NCI-H1930 (cell line): ENCODE measurements at regions not wholly inside any gene's neighbourhood (a gene's known extent, or its start where the extent isn't known, plus 50 kb on each side); places are given as distances from the start of the nearest gene placed in this dataset.

Source experiments
- DNase-seq, 2 experiments: peaks; one replicate each; lab custom pipeline; 2025; lab: John Stamatoyannopoulos, UW

DNA sequence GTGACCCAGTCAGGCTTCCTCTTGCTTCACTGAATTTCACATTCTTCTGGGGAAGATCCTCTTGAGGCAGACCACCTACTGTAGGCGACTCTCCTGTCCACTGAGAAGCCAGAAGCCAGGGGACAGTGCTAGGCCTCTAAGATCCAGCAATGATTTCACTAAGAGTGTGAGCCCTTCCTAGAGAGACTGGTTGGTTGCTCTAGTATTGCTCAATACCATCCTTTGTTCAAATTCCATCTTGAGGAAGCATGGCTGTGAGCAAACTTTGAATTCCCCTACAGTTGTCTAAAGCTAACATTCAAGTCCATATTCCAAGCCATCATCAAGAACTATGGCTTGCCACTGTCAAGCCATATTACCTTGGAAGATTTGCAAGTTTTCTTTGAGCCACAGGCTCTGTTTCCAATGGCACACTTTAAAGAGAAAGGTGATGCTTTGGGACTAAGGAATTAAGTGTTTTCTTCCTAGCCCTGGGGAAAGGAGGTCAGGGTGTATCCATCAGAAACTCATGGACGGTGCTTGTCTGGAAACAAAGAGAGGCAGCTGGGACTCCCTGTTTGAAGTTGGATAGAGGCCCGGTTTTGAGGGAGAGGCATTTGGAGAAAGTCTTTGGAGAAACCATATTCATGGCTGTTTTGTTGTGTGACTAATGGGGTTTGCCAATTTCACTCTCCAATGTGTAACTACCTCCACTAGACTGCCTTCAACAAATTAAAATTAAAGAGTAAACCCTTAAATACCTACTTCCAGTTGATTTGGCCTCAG lies 1217.9 kb downstream of the VRK1 start:
- no peak for DNase-seq

DNA sequence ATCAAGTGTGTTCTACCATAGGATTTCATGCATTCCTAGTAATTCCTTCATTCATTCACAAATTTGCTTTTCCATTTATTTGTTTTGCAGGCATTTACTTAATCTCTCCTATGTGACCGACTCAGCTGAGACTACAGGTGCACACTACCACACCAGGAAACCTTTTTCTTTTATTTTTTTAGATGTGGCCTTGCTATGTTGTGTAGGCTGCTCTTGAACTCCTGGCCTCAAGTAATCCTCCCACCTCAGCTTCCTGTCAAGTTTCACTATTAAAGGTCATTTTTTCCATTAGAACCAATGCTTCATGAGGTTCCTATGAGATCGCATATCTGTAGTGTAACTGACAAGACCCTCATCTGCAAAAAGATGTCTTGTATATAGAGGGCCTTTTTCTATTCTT lies 1218.7 kb downstream of the VRK1 start:
- DNase-seq, result no peak

DNA sequence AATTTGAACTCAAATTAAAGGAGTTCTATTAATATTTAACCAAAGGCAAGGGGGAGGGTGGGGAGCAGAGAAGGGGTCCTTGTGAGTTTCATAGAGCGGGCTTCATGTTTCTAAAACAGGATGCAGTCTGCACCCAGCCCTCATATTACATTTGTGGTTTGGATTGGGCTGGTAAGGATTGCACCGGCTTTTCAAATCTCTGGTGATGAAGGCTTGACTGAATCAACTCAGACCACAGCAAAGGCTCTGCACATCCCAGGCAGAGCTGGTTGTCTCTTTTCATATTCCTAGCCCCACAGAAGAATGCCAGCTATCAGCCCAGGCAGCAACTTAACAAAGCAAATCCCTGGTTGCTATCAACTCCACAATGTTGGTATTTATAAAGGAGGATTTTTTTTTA lies 1221.4 kb downstream of the VRK1 start:
- no peak for DNase-seq

DNA sequence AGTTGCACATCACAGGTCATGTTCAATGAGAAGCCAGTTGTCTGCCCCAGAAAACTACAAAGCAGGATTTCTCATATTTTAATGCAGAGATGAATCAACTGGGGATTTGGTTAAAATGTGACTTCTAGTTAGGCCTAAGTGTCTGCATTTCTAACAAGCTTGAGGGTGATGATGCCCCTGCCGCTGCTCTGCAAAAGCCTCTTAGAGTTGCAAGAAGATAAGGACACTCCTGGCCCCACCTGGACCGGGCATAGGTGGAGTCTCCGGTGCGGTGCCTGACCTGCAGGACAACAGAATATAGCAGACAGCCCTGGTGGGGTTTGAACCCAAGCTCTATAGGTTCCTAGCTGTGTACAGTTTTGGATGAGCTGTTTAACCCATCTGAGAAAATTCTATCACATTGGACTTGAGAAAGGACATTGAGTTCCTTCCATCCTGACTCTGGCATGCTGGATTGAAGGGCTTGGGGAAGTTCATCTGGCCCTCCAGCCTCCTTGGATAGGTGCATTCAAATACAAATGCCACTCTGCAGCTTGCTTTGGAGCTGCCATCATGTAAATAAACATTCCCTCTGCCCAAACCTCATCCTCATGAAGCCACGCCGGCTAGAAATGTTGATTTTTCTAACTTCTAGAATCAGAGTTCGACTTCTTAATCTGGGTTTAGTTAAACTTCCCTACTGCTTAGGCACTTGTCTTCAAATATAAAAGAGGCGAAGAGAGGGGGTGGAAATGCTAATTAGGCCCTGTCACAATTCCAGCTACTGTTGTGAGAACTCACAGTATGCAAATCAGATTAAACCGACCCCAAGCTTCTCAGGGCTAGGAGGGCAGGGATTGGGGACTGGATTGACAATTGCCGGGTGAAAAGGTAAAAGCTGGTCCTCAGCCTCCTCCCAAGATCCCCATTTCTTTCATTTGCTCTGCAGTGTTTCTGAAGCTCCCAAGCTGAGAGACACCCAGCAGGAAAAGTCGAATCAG lies 1225.6 kb downstream of the VRK1 start:
- DNase-seq, result no peak

DNA sequence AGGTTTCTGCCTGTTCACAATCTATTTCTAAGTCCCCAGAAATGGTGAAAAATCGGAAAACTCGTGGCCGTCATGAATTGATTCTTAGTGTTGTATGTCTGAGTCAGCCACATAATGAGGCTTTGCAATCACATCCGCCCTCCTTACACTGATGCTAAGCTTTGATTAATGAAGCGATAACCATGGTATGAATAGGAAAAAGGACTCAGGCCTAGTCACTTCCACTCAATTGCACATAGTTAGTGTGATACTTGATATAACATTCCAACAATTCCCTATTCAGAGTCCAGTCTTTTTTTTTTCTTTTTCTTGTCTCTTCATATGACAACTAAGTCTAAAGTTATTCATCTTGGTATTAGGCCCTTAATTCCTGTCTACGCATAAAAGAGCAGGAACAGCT lies 1231.0 kb downstream of the VRK1 start:
- no peak for DNase-seq

DNA sequence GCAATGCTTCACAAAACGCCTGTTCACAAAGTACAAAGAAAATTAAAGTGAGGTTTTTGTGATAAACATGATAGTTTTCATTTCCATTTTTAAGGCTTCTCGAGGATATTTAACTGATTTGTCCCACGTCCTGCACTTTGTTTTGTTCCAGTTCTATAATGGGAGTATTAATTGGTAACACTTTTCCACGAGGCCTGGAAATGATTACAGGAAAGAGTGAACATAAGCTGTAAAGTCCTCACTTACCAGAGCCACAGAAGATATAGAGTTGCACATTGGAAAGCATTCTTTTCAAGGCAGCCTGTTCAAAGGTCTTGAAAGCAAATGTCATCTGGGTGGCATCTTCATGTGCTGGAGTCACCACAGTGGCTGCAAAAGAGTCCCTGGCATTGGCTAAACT lies 1236.6 kb downstream of the BCL11B start:
- no peak for DNase-seq

DNA sequence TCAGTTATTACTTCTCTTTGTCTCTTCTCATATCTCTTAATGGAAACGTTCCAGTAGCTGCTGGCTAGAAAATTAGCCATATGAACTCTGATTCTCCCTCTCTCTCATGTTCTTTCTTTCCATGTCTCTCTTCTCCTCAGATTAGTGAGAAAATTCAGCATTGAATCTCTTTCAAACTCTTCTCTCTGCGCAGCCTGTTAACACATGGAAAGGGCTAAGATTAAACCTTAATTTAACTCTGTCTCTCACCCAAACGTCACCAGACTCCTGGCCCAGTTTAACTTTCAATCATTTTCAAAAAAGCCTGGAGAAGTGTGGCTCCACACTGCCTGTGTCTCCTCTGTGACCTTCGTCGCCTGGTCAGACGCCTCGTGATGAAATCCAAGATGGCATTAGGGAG lies 1234.2 kb downstream of the BCL11B start:
- DNase-seq, result no peak

DNA sequence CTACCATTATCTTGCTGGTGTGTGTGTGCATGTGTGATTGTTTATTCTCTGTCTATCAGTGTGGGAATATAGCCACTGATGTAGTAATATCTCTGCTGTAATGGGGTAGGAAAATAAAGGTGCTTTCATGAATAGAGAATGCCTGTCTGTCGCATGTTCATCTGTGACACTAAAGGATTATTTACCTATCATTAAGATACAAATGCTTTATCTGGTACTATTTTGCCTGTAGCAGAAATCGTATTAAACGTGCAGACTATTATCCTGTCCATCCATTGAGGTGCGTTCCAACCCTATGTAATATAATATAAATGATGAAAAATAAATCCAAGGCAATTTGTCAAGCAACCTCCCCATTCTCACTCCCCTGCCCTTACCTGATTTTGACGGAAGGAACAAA lies 1215.1 kb downstream of the BCL11B start:
- DNase-seq, result no peak

DNA sequence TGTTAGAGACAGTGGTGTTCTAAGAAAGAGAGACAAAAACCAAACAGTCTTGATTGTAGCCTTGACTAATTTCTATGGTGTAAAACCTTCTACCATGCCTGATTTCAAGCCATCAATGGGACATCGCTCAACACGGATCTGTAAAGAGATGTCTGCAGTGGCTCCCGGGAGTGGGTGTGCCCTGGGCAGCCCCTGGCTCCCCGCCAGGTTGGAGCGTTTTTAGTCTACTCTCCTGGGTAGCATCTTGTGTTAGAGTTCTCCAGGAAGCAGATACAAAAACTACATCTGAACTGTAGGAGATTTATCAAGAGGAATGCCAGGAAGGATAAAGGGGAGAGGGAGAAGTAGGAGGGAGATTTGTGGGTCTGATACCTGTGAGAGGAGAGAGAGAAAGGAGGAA lies 1212.9 kb downstream of the BCL11B start:
- no peak for DNase-seq

DNA sequence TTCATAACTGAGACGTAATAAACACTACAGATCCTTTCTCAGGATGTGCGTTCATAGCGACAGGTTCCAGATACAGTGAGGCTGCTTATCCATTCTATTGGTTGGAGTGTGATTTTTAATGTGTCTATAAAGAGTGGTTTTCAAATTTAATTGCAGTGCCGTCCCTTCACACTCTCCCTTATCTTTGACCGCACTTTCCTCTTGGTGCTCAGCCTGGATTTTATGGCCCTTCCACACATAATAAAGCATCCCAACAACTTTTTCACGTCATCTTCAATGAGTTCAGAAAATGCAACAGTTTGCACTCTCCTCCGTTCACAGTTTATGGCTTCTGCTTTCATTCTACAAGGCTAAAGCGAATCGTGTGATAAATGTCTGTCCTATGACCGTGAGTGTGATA lies 1209.9 kb downstream of the BCL11B start:
- DNase-seq, result no peak

DNA sequence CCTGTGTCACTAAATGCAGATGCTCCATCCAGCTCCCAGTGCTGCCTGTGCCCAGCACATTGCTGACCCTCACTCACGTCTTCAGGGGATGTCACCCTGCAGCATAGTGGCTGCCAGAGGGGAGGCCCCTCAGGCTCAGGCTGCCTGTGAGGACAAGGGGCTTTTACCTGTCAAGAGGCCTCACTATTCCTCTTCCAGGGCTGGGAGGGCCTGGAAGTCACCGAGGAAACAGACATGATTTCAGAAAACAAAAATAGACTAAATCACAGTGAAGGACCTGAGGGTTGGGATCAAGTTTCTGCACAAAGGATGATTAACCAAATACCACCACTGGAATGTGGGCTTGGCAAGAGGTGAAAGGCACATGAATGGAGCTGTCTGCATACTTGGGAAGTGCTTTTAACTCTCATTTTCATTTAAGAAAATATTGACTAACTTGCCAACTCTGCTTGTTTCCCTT lies 1202.3 kb downstream of the BCL11B start:
- DNase-seq, result no peak

DNA sequence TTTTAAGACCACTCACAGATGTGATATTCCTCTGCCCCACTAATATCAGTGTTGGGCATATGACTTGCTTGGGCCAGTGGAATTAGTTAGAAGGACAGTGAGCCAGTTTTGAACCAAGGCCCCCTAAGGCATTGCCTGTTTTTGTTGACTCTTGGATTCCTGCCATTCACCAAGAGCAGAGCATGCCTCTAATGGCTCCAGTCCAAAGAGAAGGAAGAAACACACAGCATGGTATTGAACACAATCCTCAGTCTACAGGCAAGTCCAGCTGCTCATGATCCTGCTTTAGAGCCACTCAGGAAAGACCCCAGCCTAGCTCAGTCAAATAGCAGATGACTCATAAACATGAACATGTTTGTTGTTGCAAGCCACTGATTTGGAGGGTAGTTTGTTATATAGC lies 1201.5 kb downstream of the BCL11B start:
- DNase-seq, result no peak

DNA sequence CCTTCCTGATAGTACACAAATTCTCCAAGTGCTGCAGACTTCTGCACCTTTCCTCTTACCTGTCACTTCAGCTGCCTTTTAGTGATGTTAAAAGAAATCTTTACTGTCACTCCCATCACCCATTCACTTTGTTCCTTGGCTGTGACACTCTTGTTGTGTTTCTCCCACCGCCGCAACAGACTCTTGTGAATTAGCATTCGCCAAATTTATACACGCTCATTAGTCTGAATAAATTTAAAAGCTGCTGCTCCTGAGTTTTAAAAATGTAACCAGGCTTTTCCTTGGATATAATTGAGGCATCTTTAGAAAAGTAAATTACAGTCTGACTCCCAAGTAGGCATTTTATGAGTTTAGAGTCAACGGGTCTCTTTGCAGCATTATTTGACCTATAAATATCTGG lies 1197.9 kb downstream of the BCL11B start:
- DNase-seq, result no peak

DNA sequence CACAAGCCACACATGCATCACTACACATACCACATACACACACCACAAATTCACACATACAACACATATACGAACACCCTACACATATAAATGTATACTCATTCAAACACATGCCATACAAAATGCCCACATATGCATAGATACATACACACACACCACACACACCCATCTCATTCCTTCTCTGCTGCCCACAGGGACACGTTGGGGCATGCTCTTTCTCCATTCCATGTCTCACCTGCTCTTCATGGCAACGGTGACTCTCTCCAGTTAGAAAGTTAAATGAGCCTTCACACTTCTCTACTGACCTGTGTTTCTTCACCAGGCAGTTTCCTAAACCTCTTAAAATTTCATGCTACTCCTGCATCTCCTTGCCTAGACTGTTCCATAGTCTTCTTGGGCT lies 1194.8 kb downstream of the BCL11B start:
- DNase-seq, result no peak

DNA sequence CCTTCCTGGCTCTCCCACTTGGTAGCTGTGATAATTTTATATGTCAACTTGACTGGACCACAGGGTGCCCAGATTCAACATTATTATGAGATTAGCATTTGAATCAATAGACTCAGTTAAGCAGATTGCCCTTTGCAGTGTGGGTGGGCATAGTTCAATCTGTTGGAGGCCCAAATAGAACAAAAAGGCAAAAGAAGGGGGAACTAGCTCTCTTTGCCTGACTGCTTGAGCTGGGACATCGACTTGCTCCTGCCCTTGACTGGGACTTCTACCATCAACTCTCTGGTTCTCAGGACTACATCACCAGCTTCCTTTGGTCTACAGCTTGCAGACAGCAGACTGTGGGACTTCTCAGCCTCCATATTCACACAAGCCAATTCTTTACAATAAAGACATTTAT lies 1189.2 kb downstream of the BCL11B start:
- no peak for DNase-seq

DNA sequence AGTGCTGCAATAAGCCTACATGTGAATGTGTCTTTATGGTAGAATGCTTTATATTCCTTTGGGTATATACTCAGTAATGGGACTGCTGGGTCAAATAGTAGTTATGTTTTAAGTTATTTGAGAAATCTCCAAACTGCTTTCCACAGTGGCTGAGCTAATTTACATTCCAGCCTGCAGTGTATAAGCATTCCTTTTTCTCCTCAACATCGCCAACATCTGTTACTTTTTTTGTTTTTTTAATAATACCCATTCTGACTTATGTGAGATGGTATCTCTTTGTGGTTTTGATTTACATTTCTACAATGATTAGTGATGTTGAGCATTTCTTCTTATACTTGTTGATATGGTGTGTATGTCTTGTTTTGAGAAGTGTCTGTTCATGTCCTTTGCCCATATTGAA lies 1186.2 kb downstream of the BCL11B start:
- DNase-seq, result no peak

DNA sequence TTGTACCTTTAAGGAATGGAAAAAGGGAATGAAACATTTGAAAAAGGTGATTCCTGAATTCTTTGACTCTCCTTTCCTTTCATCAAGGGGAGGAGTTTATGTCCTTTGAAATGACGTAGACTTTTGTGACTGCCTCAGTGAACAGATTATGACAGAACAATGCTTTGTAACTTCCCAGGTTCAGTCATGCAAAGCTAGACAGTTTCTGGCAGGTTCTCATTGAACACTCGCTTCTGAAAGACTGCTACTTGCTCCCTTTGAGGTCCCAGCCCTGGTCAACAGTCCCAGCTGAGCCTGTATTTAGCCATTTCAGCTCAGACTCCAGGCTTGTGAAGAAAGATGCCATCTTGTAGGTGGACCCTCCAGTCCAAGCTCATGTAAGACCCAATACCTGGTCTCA lies 1178.9 kb downstream of the BCL11B start:
- DNase-seq, result no peak

DNA sequence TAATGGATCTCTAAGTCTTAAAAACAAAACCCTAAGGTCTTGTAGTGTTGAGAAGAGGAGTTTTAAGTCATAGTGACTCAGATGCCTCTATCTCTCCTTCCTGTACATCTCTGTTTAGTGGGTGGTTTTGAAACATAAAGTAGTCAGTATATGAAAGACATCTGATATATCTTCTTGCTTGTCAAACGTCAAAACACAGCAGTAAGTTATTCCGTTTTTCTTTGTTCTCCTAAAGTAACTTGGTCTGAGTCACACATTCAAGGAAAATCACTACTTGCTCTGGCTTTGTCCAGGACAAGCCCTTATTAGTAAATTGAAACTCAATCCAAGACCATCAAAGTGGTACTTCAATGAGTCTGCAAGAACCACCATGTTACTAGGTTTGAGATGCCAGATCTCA lies 1172.5 kb downstream of the BCL11B start:
- DNase-seq, result no peak

DNA sequence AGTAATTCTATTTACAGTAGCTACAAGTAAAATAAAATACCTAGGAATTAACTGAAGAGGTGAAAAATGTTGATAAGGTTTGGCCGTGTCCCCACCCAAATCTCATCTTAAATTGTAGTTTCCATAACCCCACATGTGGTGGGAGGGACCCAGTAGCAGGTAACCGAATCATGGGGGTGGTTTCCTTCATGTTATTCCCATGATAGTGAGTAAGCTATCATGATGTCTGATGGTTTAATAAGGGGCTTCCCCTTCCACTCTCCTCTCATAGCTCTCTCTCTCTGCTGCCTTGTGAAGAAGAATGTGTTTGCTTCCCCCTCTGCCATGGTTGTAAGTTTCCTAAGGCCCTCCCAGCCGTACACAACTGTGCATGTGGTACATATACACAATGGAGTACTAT lies 1170.7 kb downstream of the BCL11B start:
- DNase-seq, result no peak

DNA sequence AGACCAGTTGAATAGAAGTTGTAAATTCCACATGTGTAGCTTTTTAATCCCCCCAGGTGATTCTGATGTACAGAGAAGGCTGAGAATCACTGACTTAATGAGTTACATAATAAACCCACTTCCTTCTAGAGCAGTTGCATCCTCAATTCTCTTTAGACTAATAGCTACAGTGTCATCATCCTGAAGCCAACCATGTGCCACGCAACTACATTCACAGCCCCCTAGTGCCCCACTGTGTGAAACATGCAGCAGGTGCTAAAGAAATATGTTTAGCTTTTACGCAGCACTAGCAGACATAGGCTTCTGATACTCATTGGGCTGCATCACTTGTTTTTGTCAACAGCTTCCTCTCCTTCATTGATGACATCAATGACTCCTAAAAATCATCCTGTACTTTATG lies 1168.3 kb downstream of the BCL11B start:
- no peak for DNase-seq

DNA sequence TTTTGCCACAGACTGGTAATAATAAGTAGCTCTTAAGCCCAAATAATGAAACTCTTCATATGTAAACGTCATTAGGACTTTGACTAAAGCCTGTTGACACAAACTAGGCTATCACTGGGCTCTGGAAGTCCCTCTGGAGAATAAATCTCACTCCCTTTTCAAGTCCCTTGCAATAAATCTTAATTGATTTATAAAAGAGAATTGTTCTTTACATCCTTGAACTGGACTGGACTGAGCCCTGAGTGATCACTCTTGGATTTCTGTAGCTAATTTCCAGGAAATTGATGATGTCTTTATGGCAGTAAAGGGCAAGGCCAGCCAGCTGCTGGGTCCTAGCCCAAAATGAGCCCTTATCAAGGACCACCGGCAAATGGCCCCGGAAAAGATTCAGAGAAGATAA lies 1162.7 kb downstream of the BCL11B start:
- DNase-seq, result no peak

DNA sequence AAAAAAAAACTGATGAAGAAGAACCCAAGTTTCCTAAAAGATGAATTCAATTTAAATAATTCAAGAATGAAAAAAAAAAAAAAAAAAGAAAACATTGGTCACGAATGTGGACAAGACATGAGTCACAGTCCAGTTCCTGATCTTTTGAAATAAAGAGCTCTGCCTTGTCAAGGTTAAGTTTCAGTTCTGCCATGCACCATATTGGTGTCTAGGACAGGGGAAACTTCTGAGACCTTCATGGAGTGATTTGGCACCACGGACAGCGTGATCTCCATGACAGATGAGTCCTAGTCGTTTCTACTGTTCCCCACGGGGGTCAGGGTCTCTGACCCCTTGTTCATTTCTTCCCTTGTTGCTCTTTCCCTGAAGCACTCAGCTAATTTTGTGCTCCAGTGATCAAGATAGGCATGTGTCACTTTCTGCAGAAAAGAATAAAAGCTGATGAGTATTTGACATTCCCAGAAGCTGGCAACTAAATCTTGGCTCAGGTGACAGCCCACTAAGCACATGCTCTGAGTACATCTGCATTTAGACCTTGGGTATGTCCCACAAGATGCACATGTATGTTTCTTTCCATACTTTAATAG lies 1159.7 kb downstream of the BCL11B start:
- no peak for DNase-seq
